ENCODE measurements at regions not wholly inside any gene's neighbourhood (a gene's known extent, or its start where the extent isn't known, plus 50 kb on each side); places are given as distances from the start of the nearest gene placed in this dataset.

DNA sequence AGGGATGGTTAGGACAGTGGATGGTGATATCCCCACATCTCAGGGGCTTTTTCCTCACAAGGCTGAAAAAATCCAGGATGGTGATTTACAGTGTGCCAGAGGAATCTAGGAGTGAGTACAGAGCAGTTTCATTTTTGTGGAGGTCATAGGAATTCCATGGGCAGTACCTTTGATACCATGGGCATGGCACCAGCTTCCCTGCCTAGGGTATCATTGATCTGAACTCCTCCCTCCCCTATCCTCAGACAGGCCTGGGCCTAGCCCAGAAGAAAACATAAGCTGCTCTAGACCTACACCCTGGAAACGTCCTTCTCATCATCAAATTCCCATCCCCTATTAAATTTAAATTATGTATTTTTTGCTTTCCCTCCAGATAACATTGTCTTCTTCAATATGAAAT is 136.3 kb upstream of the KLHL29 start:
- CTCF ChIA-PET, result no interaction called here
- FAIRE-seq (no peak), DNase-seq (ENCODE audit: low read depth in 1 of 2, low spot score in 1 of 2) (no peak), ATAC-seq (no peak)
- H3K4me2 ChIP-seq, result no peak overlapping the region
- no peaks in the 10 kb centered on the region for H3K4me1 ChIP-seq
- POLR2A ChIA-PET, result no interaction called here
- TF ChIP-seq BHLHE40 (IDR thresholded peaks at IDR 0.05; ENCODE audit: low read depth, low read length) (no peak), HDAC2 (IDR thresholded peaks at IDR 0.05) (no peak), RARB (CRISPR knock-in tag; IDR thresholded peaks at IDR 0.05) (no peak), CEBPB (IDR thresholded peaks at IDR 0.05) (no peak), TP53 (CRISPR knock-in tag; IDR thresholded peaks at IDR 0.05) (no peak), FOXS1 (CRISPR knock-in tag; IDR thresholded peaks at IDR 0.05) (no peak), NFE2L2 (conservative IDR thresholded peaks at IDR 0.05; ENCODE audit: low read length) (no peak)
- TF ChIP-seq, protein P1, sequence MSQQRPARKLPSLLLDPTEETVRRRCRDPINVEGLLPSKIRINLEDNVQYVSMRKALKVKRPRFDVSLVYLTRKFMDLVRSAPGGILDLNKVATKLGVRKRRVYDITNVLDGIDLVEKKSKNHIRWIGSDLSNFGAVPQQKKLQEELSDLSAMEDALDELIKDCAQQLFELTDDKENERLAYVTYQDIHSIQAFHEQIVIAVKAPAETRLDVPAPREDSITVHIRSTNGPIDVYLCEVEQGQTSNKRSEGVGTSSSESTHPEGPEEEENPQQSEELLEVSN (IDR thresholded peaks at IDR 0.05; ENCODE audit: borderline replicate concordance, low read depth), result no peak
- WGBS (ENCODE audit: missing lambda C conversion rate), result 13% methylated on average over 1 of the region's 1 CpG
- no peak overlapping the region for H3K27ac ChIP-seq
- no peaks in the 10 kb centered on the region for H3K9me3 ChIP-seq
- no peak overlapping the region for H3K4me3 ChIP-seq

DNA sequence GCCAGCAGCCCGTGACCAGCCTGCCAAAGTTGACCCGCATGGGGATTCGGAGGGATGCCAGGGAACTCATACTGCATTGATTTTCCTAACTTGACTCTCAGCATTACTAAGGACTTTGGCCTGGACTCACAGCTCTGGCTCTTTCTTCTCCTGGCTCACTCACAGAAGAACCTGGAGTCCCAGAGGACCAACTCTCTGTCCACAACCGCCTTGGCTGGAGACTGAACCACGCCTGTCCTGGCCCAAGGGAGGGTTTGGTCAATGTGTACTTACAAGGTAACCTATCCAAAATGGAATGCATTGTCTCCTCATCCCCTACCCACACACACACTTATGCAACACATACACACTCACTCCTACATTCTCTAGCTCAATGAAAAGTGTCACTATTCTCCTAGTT is 135.6 kb upstream of the KLHL29 start:
- TF ChIP-seq, protein P2, sequence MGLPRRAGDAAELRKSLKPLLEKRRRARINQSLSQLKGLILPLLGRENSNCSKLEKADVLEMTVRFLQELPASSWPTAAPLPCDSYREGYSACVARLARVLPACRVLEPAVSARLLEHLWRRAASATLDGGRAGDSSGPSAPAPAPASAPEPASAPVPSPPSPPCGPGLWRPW (IDR thresholded peaks at IDR 0.05), result no peak
- TF ChIP-seq RCOR1 (IDR thresholded peaks at IDR 0.05; ENCODE audit: low read depth, low read length) (no peak), JUNB (IDR thresholded peaks at IDR 0.05) (no peak), FOSB (CRISPR knock-in tag; IDR thresholded peaks at IDR 0.05) (no peak), HOXB5 (CRISPR knock-in tag; IDR thresholded peaks at IDR 0.05) (no peak), SMC3 (IDR thresholded peaks at IDR 0.05) (no peak), ZNF302 (CRISPR knock-in tag; IDR thresholded peaks at IDR 0.05) (no peak), POLR2AphosphoS2 (conservative IDR thresholded peaks at IDR 0.05; ENCODE audit: low read length) (no peak), TFCP2L1 (CRISPR knock-in tag; IDR thresholded peaks at IDR 0.05) (no peak), RNF2 (IDR thresholded peaks at IDR 0.05; ENCODE audit: borderline replicate concordance, low read depth) (no peak)
- H3K4me3 ChIP-seq, result no peak overlapping the region
- ChIA-PET CTCF (no interaction called here), POLR2A (no interaction called here)
- H3K4me2 ChIP-seq, result no peak overlapping the region
- FAIRE-seq (no peak), DNase-seq (ENCODE audit: low read depth in 1 of 2, low spot score in 1 of 2) (no peak), ATAC-seq (no peak)
- H3K9me3 ChIP-seq, result no peaks in the 10 kb centered on the region
- WGBS (ENCODE audit: missing lambda C conversion rate), result 73% methylated on average over 5 of the region's 5 CpGs
- no peak overlapping the region for H3K27ac ChIP-seq
- H3K4me1 ChIP-seq, result no peaks in the 10 kb centered on the region

DNA sequence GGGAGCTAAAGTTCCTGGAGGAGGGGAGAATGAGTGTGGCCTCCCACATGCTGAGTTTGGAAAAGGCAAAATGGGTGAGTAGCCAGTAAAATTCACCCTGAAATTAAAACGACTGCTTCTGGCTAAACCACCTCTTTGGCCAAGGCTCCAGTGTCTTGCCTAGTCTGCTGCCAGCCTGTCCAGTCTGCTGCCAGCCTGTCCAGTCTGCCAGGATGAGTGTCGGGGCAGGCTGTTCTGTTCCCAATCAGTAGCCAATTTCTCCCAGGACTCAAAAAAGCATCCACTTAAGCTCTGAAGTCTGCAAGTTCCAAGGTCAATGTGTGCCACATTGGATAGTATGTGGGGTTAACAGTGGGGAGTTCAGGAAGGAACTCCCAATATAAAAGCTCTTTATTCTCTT is 134.6 kb upstream of the KLHL29 start:
- Histone ChIP-seq H3K4me1 (no peaks in the 10 kb centered on the region), H3K4me3 (no peak overlapping the region), H3K4me2 (no peak overlapping the region), H3K9me3 (no peaks in the 10 kb centered on the region), H3K27ac (no peak overlapping the region)
- ChIA-PET POLR2A (no interaction called here), CTCF (interaction anchor here (1.8 kb wide), 1 partner anchor 51 kb away, joined by 5 read pairs; no protein-coding TSS in a partner anchor)
- ATAC-seq (no peak), DNase-seq (ENCODE audit: low read depth in 1 of 2, low spot score in 1 of 2) (no peak), FAIRE-seq (no peak)
- no peak for TF ChIP-seq ESRRA (IDR thresholded peaks at IDR 0.05; ENCODE audit: borderline replicate concordance, low read length)
- no peak for TF ChIP-seq ATOH8 (CRISPR knock-in tag; IDR thresholded peaks at IDR 0.05; ENCODE audit: low read depth)
- no peak for TF ChIP-seq CBX2 (IDR thresholded peaks at IDR 0.05; ENCODE audit: borderline replicate concordance, low read depth)
- TF ChIP-seq NFE2L2 (conservative IDR thresholded peaks at IDR 0.05; ENCODE audit: low read length), result no peak
- no peak for TF ChIP-seq RCOR1 (IDR thresholded peaks at IDR 0.05; ENCODE audit: low read depth, low read length)
- TF ChIP-seq TP53 (CRISPR knock-in tag; IDR thresholded peaks at IDR 0.05), result no peak
- TF ChIP-seq JUNB (IDR thresholded peaks at IDR 0.05), result no peak
- no peak for TF ChIP-seq TFCP2L1 (CRISPR knock-in tag; IDR thresholded peaks at IDR 0.05)
- TF ChIP-seq RFX5 (IDR thresholded peaks at IDR 0.05), result no peak
- TF ChIP-seq RAD21 (conservative IDR thresholded peaks at IDR 0.05 in 1 of 2, IDR thresholded peaks at IDR 0.05 in 1 of 2), result no peak
- TF ChIP-seq MAFK (IDR thresholded peaks at IDR 0.05; ENCODE audit: partially characterized antibody), result no peak
- TF ChIP-seq HEYL (CRISPR knock-in tag; IDR thresholded peaks at IDR 0.05), result no peak
- TF ChIP-seq FOXS1 (CRISPR knock-in tag; IDR thresholded peaks at IDR 0.05), result no peak
- TF ChIP-seq POLR2A (IDR thresholded peaks at IDR 0.05; ENCODE audit: low read length), result no peak
- TF ChIP-seq CBX8 (IDR thresholded peaks at IDR 0.05), result no peak
- TF ChIP-seq ZC3H11A (IDR thresholded peaks at IDR 0.05), result no peak
- no peak for TF ChIP-seq SREBF2 (IDR thresholded peaks at IDR 0.05)
- no peak for TF ChIP-seq MAZ (IDR thresholded peaks at IDR 0.05; ENCODE audit: borderline replicate concordance, low read depth, low read length)
- 13% methylated on average over 2 of the region's 2 CpGs for WGBS (ENCODE audit: missing lambda C conversion rate)
